ENCODE measurements at regions not wholly inside any gene's neighbourhood (a gene's known extent, or its start where the extent isn't known, plus 50 kb on each side); places are given as distances from the start of the nearest gene placed in this dataset.

GRCh38 chr1:194288238-194288637 is 1101.8 kb upstream of the B3GALT2 start:
- Mint-ChIP-seq H3K36me3 (ENCODE audit: low read depth) (no peaks in the 10 kb centered on the region), H3K27ac (no peak overlapping the region), H3K4me1 (ENCODE audit: low read depth) (peaks cover 33% of the 10 kb centered on the region), H3K27me3 (no peaks in the 10 kb centered on the region), H3K4me3 (peak overlapping the region; percentile 24), H3K9me3 (peaks cover 4% of the 10 kb centered on the region)
- ChIA-PET POLR2A (no interaction called here), CTCF (no interaction called here)
- DNase-seq, result no peak
- intact Hi-C loops (cut with micrococcal nuclease), result no loop called here
- ATAC-seq, result no peak
- no peak for TF ChIP-seq CTCF (IDR thresholded peaks at IDR 0.05)

DNA sequence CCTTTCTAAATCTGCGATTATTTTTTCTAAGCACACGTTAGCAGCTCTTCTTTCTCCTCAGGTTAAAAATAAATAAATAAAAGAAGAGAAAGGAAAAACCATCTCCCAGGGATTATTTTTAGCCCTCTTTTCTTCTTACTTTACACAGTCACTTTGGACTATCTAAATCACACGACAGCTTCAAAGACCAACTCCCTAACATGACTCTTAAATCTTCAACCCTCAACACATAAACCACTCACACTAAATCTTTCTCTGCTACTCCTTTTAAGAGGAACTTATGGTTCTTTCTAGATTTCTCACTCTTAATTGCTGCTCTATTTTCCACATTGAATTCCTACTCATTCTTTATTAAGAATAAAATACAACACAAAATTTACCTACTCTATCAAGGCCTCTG is 1095.0 kb upstream of the B3GALT2 start:
- peak overlapping the region; percentile 5 for H3K27ac Mint-ChIP-seq
- ATAC-seq, result no peak

DNA sequence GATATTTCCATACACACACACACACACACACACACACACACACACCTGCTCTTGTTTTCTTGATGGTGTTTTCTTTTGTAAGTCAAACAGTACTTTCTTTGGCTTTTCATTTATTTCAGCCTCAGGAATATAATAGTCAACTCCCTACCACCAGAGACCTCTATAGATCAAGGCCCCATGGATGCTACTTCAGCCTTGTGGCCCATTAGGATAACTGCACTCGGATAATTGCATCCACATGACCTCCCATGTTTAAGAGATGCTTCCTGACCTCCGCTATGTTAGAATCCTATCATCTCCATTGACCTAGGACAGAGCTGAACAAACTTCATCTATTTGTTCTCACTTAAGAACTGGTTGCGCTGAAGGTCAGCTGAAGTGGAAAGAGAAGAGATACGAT is 1094.0 kb upstream of the B3GALT2 start:
- intact Hi-C loops (cut with micrococcal nuclease), result no loop called here
- no peak for TF ChIP-seq CTCF (IDR thresholded peaks at IDR 0.05)
- Mint-ChIP-seq H3K4me1 (ENCODE audit: low read depth) (peaks cover 10% of the 10 kb centered on the region), H3K4me3 (no peak overlapping the region), H3K27ac (no peak overlapping the region), H3K27me3 (no peaks in the 10 kb centered on the region), H3K9me3 (peaks cover 6% of the 10 kb centered on the region), H3K36me3 (ENCODE audit: low read depth) (no peaks in the 10 kb centered on the region)
- POLR2A ChIA-PET, result no interaction called here
- DNase-seq (no peak), ATAC-seq (no peak)
- CTCF ChIA-PET, result no interaction called here

More for the DNA sequence above, 1095.0 kb upstream of the B3GALT2 start:
- ChIA-PET CTCF (no interaction called here), POLR2A (no interaction called here)
- no peak for DNase-seq
- intact Hi-C loops (cut with micrococcal nuclease), result no loop called here
- no peak for TF ChIP-seq CTCF (IDR thresholded peaks at IDR 0.05)
- Mint-ChIP-seq H3K9me3 (peaks cover 4% of the 10 kb centered on the region), H3K4me3 (no peak overlapping the region), H3K4me1 (ENCODE audit: low read depth) (peaks cover 16% of the 10 kb centered on the region), H3K27me3 (no peaks in the 10 kb centered on the region), H3K36me3 (ENCODE audit: low read depth) (no peaks in the 10 kb centered on the region)

DNA sequence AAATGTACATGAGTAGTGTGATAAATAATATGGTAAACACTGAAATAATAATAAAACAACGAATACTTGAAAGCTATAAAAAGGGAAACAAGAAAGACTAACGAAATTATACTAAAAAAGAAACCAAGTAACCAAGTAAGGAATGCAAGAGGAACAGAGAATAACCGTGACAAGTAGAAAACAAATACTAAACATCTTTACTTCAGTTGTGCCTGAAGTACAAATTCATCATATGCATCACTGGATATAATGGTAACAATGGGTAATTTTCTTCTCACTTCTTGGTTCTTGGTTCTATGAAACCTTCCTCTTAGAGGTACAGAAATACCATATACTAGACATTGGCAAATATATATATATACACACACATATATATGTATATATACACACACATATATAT is 1093.6 kb upstream of the B3GALT2 start:
- no peak overlapping the region for H3K27ac Mint-ChIP-seq
- H3K4me3 Mint-ChIP-seq, result no peak overlapping the region
- no peaks in the 10 kb centered on the region for H3K27me3 Mint-ChIP-seq
- H3K36me3 Mint-ChIP-seq (ENCODE audit: low read depth), result no peaks in the 10 kb centered on the region
- no peak for ATAC-seq
- no peak for TF ChIP-seq CTCF (IDR thresholded peaks at IDR 0.05)
- DNase-seq, result no peak
- peaks cover 10% of the 10 kb centered on the region for H3K4me1 Mint-ChIP-seq (ENCODE audit: low read depth)
- ChIA-PET CTCF (no interaction called here), POLR2A (no interaction called here)
- intact Hi-C loops (cut with micrococcal nuclease), result no loop called here
- H3K9me3 Mint-ChIP-seq, result peaks cover 6% of the 10 kb centered on the region

GRCh38 chr1:194277927-194278326 is 1091.5 kb upstream of the B3GALT2 start:
- intact Hi-C loops (cut with micrococcal nuclease), result no loop called here
- no peak for ATAC-seq

More at GRCh38 chr1:194277927-194278326, 1091.5 kb upstream of the B3GALT2 start:
- no peak for DNase-seq
- no peak for TF ChIP-seq CTCF (IDR thresholded peaks at IDR 0.05)
- H3K9me3 Mint-ChIP-seq, result peaks cover 2% of the 10 kb centered on the region
- no peak overlapping the region for H3K27ac Mint-ChIP-seq
- H3K36me3 Mint-ChIP-seq (ENCODE audit: low read depth), result no peaks in the 10 kb centered on the region
- peaks cover 10% of the 10 kb centered on the region for H3K4me1 Mint-ChIP-seq (ENCODE audit: low read depth)
- H3K4me3 Mint-ChIP-seq, result no peak overlapping the region
- no peaks in the 10 kb centered on the region for H3K27me3 Mint-ChIP-seq
- CTCF ChIA-PET, result no interaction called here
- POLR2A ChIA-PET, result no interaction called here
